GM12864 (cell line): ENCODE measurements at regions not wholly inside any gene's neighbourhood (a gene's known extent, or its start where the extent isn't known, plus 50 kb on each side); places are given as distances from the start of the nearest gene placed in this dataset.

Experiments used
- DNase-seq: peaks from one replicate; pipeline ENCODE4 v3.0.0-alpha.2; 2011; ENCODE audit warnings: low read depth
- H3K4me3 ChIP-seq: 2 replicates; pipeline ENCODE4 v1.5.1; 2011; ENCODE audit warnings: mild to moderate bottlenecking, low read depth, low read length, control low read depth
- TF ChIP-seq, protein P1 (sequence below): IDR thresholded peaks from 2 replicates; pipeline ENCODE4 v1.5.1; 2011; ENCODE audit warnings: low read depth, mild to moderate bottlenecking, moderate library complexity, low read length, control low read depth, inconsistent platforms; ENCODE audit errors: missing control alignments

GRCh38 chr1:188247255-188247654, 1418.5 kb downstream of the PLA2G4A start:
- no peak overlapping the region for H3K4me3 ChIP-seq
- DNase-seq: no peak
- TF ChIP-seq, protein P1, sequence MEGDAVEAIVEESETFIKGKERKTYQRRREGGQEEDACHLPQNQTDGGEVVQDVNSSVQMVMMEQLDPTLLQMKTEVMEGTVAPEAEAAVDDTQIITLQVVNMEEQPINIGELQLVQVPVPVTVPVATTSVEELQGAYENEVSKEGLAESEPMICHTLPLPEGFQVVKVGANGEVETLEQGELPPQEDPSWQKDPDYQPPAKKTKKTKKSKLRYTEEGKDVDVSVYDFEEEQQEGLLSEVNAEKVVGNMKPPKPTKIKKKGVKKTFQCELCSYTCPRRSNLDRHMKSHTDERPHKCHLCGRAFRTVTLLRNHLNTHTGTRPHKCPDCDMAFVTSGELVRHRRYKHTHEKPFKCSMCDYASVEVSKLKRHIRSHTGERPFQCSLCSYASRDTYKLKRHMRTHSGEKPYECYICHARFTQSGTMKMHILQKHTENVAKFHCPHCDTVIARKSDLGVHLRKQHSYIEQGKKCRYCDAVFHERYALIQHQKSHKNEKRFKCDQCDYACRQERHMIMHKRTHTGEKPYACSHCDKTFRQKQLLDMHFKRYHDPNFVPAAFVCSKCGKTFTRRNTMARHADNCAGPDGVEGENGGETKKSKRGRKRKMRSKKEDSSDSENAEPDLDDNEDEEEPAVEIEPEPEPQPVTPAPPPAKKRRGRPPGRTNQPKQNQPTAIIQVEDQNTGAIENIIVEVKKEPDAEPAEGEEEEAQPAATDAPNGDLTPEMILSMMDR: no peak

- DNase-seq: no peak
These were observed 1421.1 kb downstream of the PLA2G4A start for GRCh38 chr1:188249811-188250210.

GRCh38 chr1:188251036-188251435, 1422.3 kb downstream of the PLA2G4A start:
- TF ChIP-seq, protein P1: no peak
- H3K4me3 ChIP-seq: no peak overlapping the region
- DNase-seq: no peak

More at GRCh38 chr1:188249811-188250210, 1421.1 kb downstream of the PLA2G4A start:
- TF ChIP-seq, protein P1: no peak
- no peak overlapping the region for H3K4me3 ChIP-seq

GRCh38 chr1:188261849-188262248, 1433.1 kb downstream of the PLA2G4A start:
- no peak overlapping the region for H3K4me3 ChIP-seq
- TF ChIP-seq, protein P1: no peak
- DNase-seq: no peak

DNA sequence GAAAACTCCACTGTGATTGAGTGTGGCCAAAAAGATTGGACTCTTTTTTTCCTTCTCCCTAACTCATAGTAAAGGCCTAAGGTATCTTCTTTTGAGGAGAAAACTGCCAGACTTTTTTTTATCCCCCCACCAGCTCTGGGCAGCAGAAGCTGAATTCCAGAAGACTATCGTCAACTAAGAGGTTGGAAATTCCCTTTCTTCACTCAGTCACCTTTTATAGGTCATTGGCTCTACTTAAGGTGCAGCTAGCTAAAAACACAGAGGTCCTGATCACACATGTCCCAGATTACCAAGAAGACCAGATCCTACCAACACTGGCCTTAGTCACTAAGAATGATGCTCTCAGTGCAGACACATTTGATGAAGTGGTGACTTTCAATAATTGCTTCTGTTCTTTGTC, 1441.2 kb downstream of the PLA2G4A start:
- no peak for DNase-seq
- TF ChIP-seq, protein P1: no peak
- H3K4me3 ChIP-seq: no peak overlapping the region

DNA sequence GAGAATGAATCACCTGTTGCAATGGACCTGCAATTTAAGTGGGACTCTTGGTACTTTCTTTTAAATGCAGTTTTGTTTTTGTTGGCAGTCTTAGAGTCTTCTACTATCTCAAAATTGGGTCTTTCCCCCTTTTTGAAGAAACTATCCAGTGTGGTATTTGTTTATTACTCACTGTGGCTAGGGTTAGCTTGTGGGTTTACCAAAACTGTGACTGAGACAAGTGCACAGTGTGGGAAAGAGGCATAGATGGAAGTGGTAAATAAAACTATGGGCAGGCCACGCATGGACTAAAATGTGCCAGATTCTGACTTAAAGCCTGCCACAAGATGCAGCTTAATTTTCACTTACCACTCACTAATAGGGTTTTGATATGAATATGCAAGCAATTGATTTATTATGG, 1441.7 kb downstream of the PLA2G4A start:
- H3K4me3 ChIP-seq: no peak overlapping the region
- TF ChIP-seq, protein P1: no peak
- no peak for DNase-seq

- TF ChIP-seq, protein P1: no peak
- no peak overlapping the region for H3K4me3 ChIP-seq
- DNase-seq: no peak
These were observed 1449.0 kb downstream of the PLA2G4A start for GRCh38 chr1:188277771-188278170.
